CD8-positive, alpha-beta memory T cell (primary cell): ENCODE measurements at regions not wholly inside any gene's neighbourhood (a gene's known extent, or its start where the extent isn't known, plus 50 kb on each side); places are given as distances from the start of the nearest gene placed in this dataset.
A peak's percentile ranks its signal among the peaks of the same experiment; 100 is the strongest.
"Not testable (repeated sequence)": the region's sequence is repeated elsewhere in the genome, so short reads cannot be mapped to it uniquely, and the experiment has no call there.

ENCODE experiments used
- CTCF ChIA-PET: fragments of 350-600 bp; sonication (Branson Sonifier 250); formaldehyde crosslinking; loops from one replicate; lab custom pipeline; 2021; ENCODE audit warnings: antibody characterized with exemption; lab: Charles Lee
- POLR2A ChIA-PET: fragments of 350-600 bp; sonication (Branson Sonifier 250); formaldehyde crosslinking; loops from one replicate; lab custom pipeline; 2021; ENCODE audit warnings: antibody characterized with exemption; lab: Charles Lee
- DNase-seq, 5 donors: peaks; one replicate each; pipeline versions ENCODE4 v3.0.0 to v3.0.0-alpha.2; 2020 to 2022; ENCODE audit warnings: mixed read lengths in 1 of 5
- H3K27ac ChIP-seq: one replicate; pipeline ENCODE4 v1.7.0; 2013; ENCODE audit warnings: low read depth, mild to moderate bottlenecking, low read length, moderate library complexity
- H3K27me3 ChIP-seq: 2 replicates; pipeline ENCODE4 v1.7.0; 2013; ENCODE audit warnings: low read length, mild to moderate bottlenecking; ENCODE audit not compliant: insufficient read depth, poor library complexity, severe bottlenecking
- H3K36me3 ChIP-seq: 2 replicates; pipeline ENCODE4 v1.7.0; 2013; ENCODE audit warnings: mild to moderate bottlenecking, low read length, moderate library complexity; ENCODE audit not compliant: insufficient read depth
- H3K4me1 ChIP-seq: 2 replicates; pipeline ENCODE4 v1.7.0; 2013; ENCODE audit warnings: mild to moderate bottlenecking, low read length, moderate library complexity; ENCODE audit not compliant: insufficient read depth
- H3K4me3 ChIP-seq: 2 replicates; pipeline ENCODE4 v1.7.0; 2013; ENCODE audit warnings: mild to moderate bottlenecking, low read length
- H3K9me3 ChIP-seq: 2 replicates; pipeline ENCODE4 v1.7.0; 2013; ENCODE audit warnings: mild to moderate bottlenecking, low read length
- H3K27ac Mint-ChIP-seq, 8 donors: one replicate each; pipeline ENCODE4 v1.8.0; 2020 to 2021; ENCODE audit warnings: mixed read lengths in 8 of 8, mild to moderate bottlenecking in 6 of 8, inconsistent platforms in 3 of 8, moderate library complexity in 3 of 8
- H3K27me3 Mint-ChIP-seq, 2 donors: one replicate each; pipeline ENCODE4 v1.8.0; 2020 to 2021; ENCODE audit warnings: mixed read lengths in 2 of 2, mild to moderate bottlenecking in 1 of 2, moderate library complexity in 1 of 2
- H3K36me3 Mint-ChIP-seq, 3 donors: one replicate each; pipeline ENCODE4 v1.8.0; 2020 to 2021; ENCODE audit warnings: mixed read lengths in 3 of 3, inconsistent platforms in 1 of 3, mild to moderate bottlenecking in 1 of 3
- H3K4me1 Mint-ChIP-seq, 3 donors: one replicate each; pipeline ENCODE4 v1.8.0; 2020 to 2021; ENCODE audit warnings: mixed read lengths in 3 of 3, inconsistent platforms in 1 of 3, mild to moderate bottlenecking in 1 of 3
- H3K4me3 Mint-ChIP-seq, 7 donors: one replicate each; pipeline ENCODE4 v1.8.0; 2020 to 2021; ENCODE audit warnings: mixed read lengths in 7 of 7, mild to moderate bottlenecking in 6 of 7, moderate library complexity in 4 of 7, inconsistent platforms in 2 of 7
- H3K9me3 Mint-ChIP-seq, 5 donors: one replicate each; pipeline ENCODE4 v1.8.0; 2020 to 2022; ENCODE audit warnings: mixed read lengths in 5 of 5, mild to moderate bottlenecking in 3 of 5, moderate library complexity in 2 of 5, inconsistent platforms in 1 of 5

GRCh38 chr12:94849411-94849976, 154.0 kb downstream of the NDUFA12 start:
- H3K4me3 Mint-ChIP-seq = no peak overlapping the region
- ChIA-PET POLR2A (no interaction called here), CTCF (no interaction called here)

GRCh38 chr12:94848966-94849365, 154.5 kb downstream of the NDUFA12 start:
- Histone ChIP-seq H3K36me3 (no peaks in the 10 kb centered on the region), H3K27me3 (no peaks in the 10 kb centered on the region), H3K4me1 (no peaks in the 10 kb centered on the region), H3K27ac (no peak overlapping the region), H3K4me3 (no peak overlapping the region), H3K9me3 (no peaks in the 10 kb centered on the region)
- Mint-ChIP-seq H3K9me3 (peaks cover 0 to 4% (median 0%) of the 10 kb centered on the region in 5 donors), H3K36me3 (no peaks in the 10 kb centered on the region), H3K27ac (no peak overlapping the region), H3K4me3 (no peak overlapping the region), H3K27me3 (peaks cover 27 to 48% of the 10 kb centered on the region in 2 donors), H3K4me1 (no peaks in the 10 kb centered on the region)
- DNase-seq = no peak
- ChIA-PET POLR2A (no interaction called here), CTCF (no interaction called here)

More at GRCh38 chr12:94849411-94849976, 154.0 kb downstream of the NDUFA12 start:
- Histone ChIP-seq H3K36me3 (no peaks in the 10 kb centered on the region), H3K4me3 (no peak overlapping the region), H3K9me3 (no peaks in the 10 kb centered on the region), H3K27me3 (no peaks in the 10 kb centered on the region), H3K27ac (no peak overlapping the region), H3K4me1 (no peaks in the 10 kb centered on the region)
- DNase-seq = no peak
- H3K4me1 Mint-ChIP-seq = no peaks in the 10 kb centered on the region
- peaks cover 26 to 50% of the 10 kb centered on the region in 2 donors for H3K27me3 Mint-ChIP-seq
- H3K36me3 Mint-ChIP-seq = no peaks in the 10 kb centered on the region
- no peak overlapping the region for H3K27ac Mint-ChIP-seq
- peaks cover 0 to 4% (median 0%) of the 10 kb centered on the region in 5 donors for H3K9me3 Mint-ChIP-seq

- CTCF ChIA-PET = no interaction called here
- no peaks in the 10 kb centered on the region for H3K36me3 Mint-ChIP-seq
Measured at GRCh38 chr12:94845110-94845509, 158.4 kb downstream of the NDUFA12 start.

GRCh38 chr12:94844452-94844851, 159.0 kb downstream of the NDUFA12 start:
- Mint-ChIP-seq H3K4me3 (no peak overlapping the region), H3K4me1 (no peaks in the 10 kb centered on the region)

More at GRCh38 chr12:94845110-94845509, 158.4 kb downstream of the NDUFA12 start:
- Histone ChIP-seq H3K27ac (no peak overlapping the region), H3K4me3 (no peak overlapping the region), H3K27me3 (no peaks in the 10 kb centered on the region), H3K9me3 (no peaks in the 10 kb centered on the region), H3K36me3 (no peaks in the 10 kb centered on the region), H3K4me1 (no peaks in the 10 kb centered on the region)
- Mint-ChIP-seq H3K9me3 (peaks cover 0 to 2% (median 0%) of the 10 kb centered on the region in 5 donors), H3K4me1 (no peaks in the 10 kb centered on the region), H3K27me3 (peaks cover 18 to 34% of the 10 kb centered on the region in 2 donors), H3K27ac (no peak overlapping the region), H3K4me3 (no peak overlapping the region)
- POLR2A ChIA-PET = no interaction called here
- DNase-seq = no peak

GRCh38 chr12:94841904-94842610, 161.4 kb downstream of the NDUFA12 start:
- H3K36me3 Mint-ChIP-seq = no peaks in the 10 kb centered on the region
- ChIA-PET CTCF (no interaction called here), POLR2A (no interaction called here)
- peaks cover 6 to 15% of the 10 kb centered on the region in 2 donors for H3K27me3 Mint-ChIP-seq
- no peaks in the 10 kb centered on the region for H3K9me3 Mint-ChIP-seq
- no peak for DNase-seq
- Histone ChIP-seq H3K4me3 (no peak overlapping the region), H3K9me3 (no peaks in the 10 kb centered on the region), H3K4me1 (no peaks in the 10 kb centered on the region), H3K36me3 (no peaks in the 10 kb centered on the region), H3K27ac (no peak overlapping the region), H3K27me3 (no peaks in the 10 kb centered on the region)
- H3K27ac Mint-ChIP-seq = no peak overlapping the region
- no peak overlapping the region for H3K4me3 Mint-ChIP-seq
- no peaks in the 10 kb centered on the region for H3K4me1 Mint-ChIP-seq

More at GRCh38 chr12:94844452-94844851, 159.0 kb downstream of the NDUFA12 start:
- no peaks in the 10 kb centered on the region for H3K9me3 ChIP-seq
- no peaks in the 10 kb centered on the region for H3K36me3 Mint-ChIP-seq
- no peaks in the 10 kb centered on the region for H3K36me3 ChIP-seq
- no peak overlapping the region for H3K27ac Mint-ChIP-seq
- H3K4me3 ChIP-seq = no peak overlapping the region
- H3K9me3 Mint-ChIP-seq = peaks cover 0 to 2% (median 0%) of the 10 kb centered on the region in 5 donors
- no peaks in the 10 kb centered on the region for H3K27me3 ChIP-seq
- CTCF ChIA-PET = no interaction called here
- peaks cover 15 to 32% of the 10 kb centered on the region in 2 donors for H3K27me3 Mint-ChIP-seq
- DNase-seq = no peak
- H3K4me1 ChIP-seq = no peaks in the 10 kb centered on the region
- POLR2A ChIA-PET = no interaction called here
- no peak overlapping the region for H3K27ac ChIP-seq

GRCh38 chr12:94841177-94841576, 162.3 kb downstream of the NDUFA12 start:
- Mint-ChIP-seq H3K27ac (no peak overlapping the region), H3K4me1 (no peaks in the 10 kb centered on the region), H3K4me3 (no peak overlapping the region), H3K27me3 (peaks cover 2 to 8% of the 10 kb centered on the region in 2 donors), H3K36me3 (no peaks in the 10 kb centered on the region), H3K9me3 (no peaks in the 10 kb centered on the region)
- POLR2A ChIA-PET = no interaction called here
- no peaks in the 10 kb centered on the region for H3K27me3 ChIP-seq
- DNase-seq = no peak
- no peaks in the 10 kb centered on the region for H3K9me3 ChIP-seq
- no peaks in the 10 kb centered on the region for H3K4me1 ChIP-seq
- H3K4me3 ChIP-seq = no peak overlapping the region
- H3K27ac ChIP-seq = no peak overlapping the region
- CTCF ChIA-PET = no interaction called here
- no peaks in the 10 kb centered on the region for H3K36me3 ChIP-seq

- ChIA-PET POLR2A (interaction anchor here (0.6 kb wide), 1 partner anchor 746 kb away, joined by 4 read pairs; no protein-coding TSS in a partner anchor), CTCF (no interaction called here)
- peaks cover 0 to 8% of the 10 kb centered on the region in 2 donors for H3K27me3 Mint-ChIP-seq
- Histone ChIP-seq H3K9me3 (no peaks in the 10 kb centered on the region), H3K27ac (no peak overlapping the region), H3K4me3 (no peak overlapping the region), H3K4me1 (no peaks in the 10 kb centered on the region), H3K27me3 (no peaks in the 10 kb centered on the region), H3K36me3 (no peaks in the 10 kb centered on the region)
- DNase-seq = no peak
- no peak overlapping the region for H3K27ac Mint-ChIP-seq
- no peak overlapping the region for H3K4me3 Mint-ChIP-seq
- H3K36me3 Mint-ChIP-seq = no peaks in the 10 kb centered on the region
- H3K4me1 Mint-ChIP-seq = no peaks in the 10 kb centered on the region
- no peaks in the 10 kb centered on the region for H3K9me3 Mint-ChIP-seq
Measured at GRCh38 chr12:94839347-94839746, 164.2 kb downstream of the NDUFA12 start.

GRCh38 chr12:94836952-94837670, 166.4 kb downstream of the NDUFA12 start:
- peak overlapping the region in 1 of 8 donors; percentile 14 for H3K27ac Mint-ChIP-seq
- H3K4me3 ChIP-seq, H3K27me3 ChIP-seq, H3K9me3 Mint-ChIP-seq, DNase-seq, POLR2A ChIA-PET, H3K27me3 Mint-ChIP-seq, H3K4me1 Mint-ChIP-seq, H3K36me3 Mint-ChIP-seq, H3K9me3 ChIP-seq, H3K4me1 ChIP-seq, H3K36me3 ChIP-seq, H3K4me3 Mint-ChIP-seq, H3K27ac ChIP-seq, CTCF ChIA-PET: not testable (repeated sequence)
